Right lobe of liver (tissue), 6 donors: ENCODE measurements at regions not wholly inside any gene's neighbourhood (a gene's known extent, or its start where the extent isn't known, plus 50 kb on each side); places are given as distances from the start of the nearest gene placed in this dataset.

Experiments used
- ATAC-seq, 4 donors: fragments of 200-7000 bp; cut with Tn5 transposase; one replicate each; pipeline ENCODE4 v1.9.1; 2020; ENCODE audit warnings: mild to moderate bottlenecking in 4 of 4, moderate library complexity in 4 of 4
- DNase-seq, 3 donors: peaks; one replicate each; pipeline ENCODE4 v3.0.0-alpha.2; 2020
- H3K27ac ChIP-seq, 3 donors: fragments of 200-600 bp; one replicate each; pipeline ENCODE4 v1.8.0; 2022
- H3K27me3 ChIP-seq, 2 donors: fragments of 200-600 bp; one replicate each; pipeline ENCODE4 v1.8.0; 2022
- H3K36me3 ChIP-seq, 4 donors: fragments of 200-600 bp; sonication (generic) in 1 of 4; one replicate each; pipeline versions ENCODE4 v1.5.1 to v1.8.0; 2017 to 2022; ENCODE audit warnings: control low read depth in 1 of 4
- H3K4me1 ChIP-seq, 4 donors: fragments of 200-600 bp; sonication (generic) in 1 of 4; one replicate each; pipeline versions ENCODE4 v1.5.1 to v1.8.0; 2017 to 2022; ENCODE audit warnings: control low read depth in 1 of 4
- H3K4me3 ChIP-seq, 3 donors: fragments of 200-600 bp; one replicate each; pipeline ENCODE4 v1.8.0; 2022
- H3K9me3 ChIP-seq, 4 donors: fragments of 200-600 bp; sonication (generic) in 1 of 4; one replicate each; pipeline versions ENCODE4 v1.5.1 to v1.8.0; 2017 to 2022; ENCODE audit warnings: control low read depth in 1 of 4
- CTCF ChIP-seq, 4 donors: fragments of 200-600 bp in 3 of 4; fragments of 450-650 bp in 1 of 4; IDR thresholded peaks; one replicate each; pipeline versions ENCODE4 v1.5.1 to v1.8.0; 2016 to 2022; ENCODE audit warnings: antibody characterized with exemption in 4 of 4, mild to moderate bottlenecking in 2 of 4
- POLR2A ChIP-seq: fragments of 450-650 bp; IDR thresholded peaks from one replicate; pipeline ENCODE4 v1.6.1; 2017; ENCODE audit warnings: antibody characterized with exemption, mild to moderate bottlenecking
- WGBS: methylation state at CpG from one replicate; pipeline ENCODE4 v1.1.6; 2018; ENCODE audit warnings: low coverage, low lambda C conversion rate; ENCODE audit not compliant: insufficient coverage; ENCODE audit errors: missing lambda C conversion rate; 5-methylcytosine and 5-hydroxymethylcytosine counted together
- intact Hi-C, 2 donors: fragments of 100-400 bp; cut with DNase I; formaldehyde crosslinking; loops; one replicate each; pipeline versions ENCODE4 v1.11.2 to v1.14.1; 2022
- donor health status: DM: no; HTN: yes; CAD: no.
- donor health status: DM: no; HTN: no; CAD: no.
- donor health status: DM: no; HTN: no; CAD: no.
- donor health status: DM: no; HTN: yes; CAD: no.
- donor health status: DM: no; HTN: yes; CAD: no.

GRCh38 chr7:42460148-42460547 is 223.1 kb upstream of the GLI3 start:
- intact Hi-C loops: no loop called here
- Histone ChIP-seq H3K4me1 (no peaks in the 10 kb centered on the region), H3K36me3 (no peaks in the 10 kb centered on the region), H3K4me3 (no peak overlapping the region), H3K27ac (no peak overlapping the region), H3K9me3 (no peaks in the 10 kb centered on the region), H3K27me3 (no peaks in the 10 kb centered on the region)
- no peak for DNase-seq
- no CpG with 5 or more reads among the region's 2 CpGs for WGBS
- ATAC-seq: no peak
- TF ChIP-seq POLR2A (no peak), CTCF (IDR thresholded peaks at IDR 0.05) (no peak)

- TF ChIP-seq CTCF (IDR thresholded peaks at IDR 0.05) (no peak), POLR2A (no peak)
- H3K36me3 ChIP-seq: no peaks in the 10 kb centered on the region
- H3K9me3 ChIP-seq: no peaks in the 10 kb centered on the region
- intact Hi-C loops: no loop called here
- no peaks in the 10 kb centered on the region for H3K27me3 ChIP-seq
- no peaks in the 10 kb centered on the region for H3K4me1 ChIP-seq
- H3K27ac ChIP-seq: no peak overlapping the region
- no peak for ATAC-seq
- H3K4me3 ChIP-seq: no peak overlapping the region
- WGBS: 49% methylated on average over 3 of the region's 3 CpGs
- DNase-seq: no peak
These were observed 220.7 kb upstream of the GLI3 start for GRCh38 chr7:42457663-42458062.

- intact Hi-C loops: no loop called here
- 30% methylated on average over 4 of the region's 4 CpGs for WGBS
These were observed 219.8 kb upstream of the GLI3 start for GRCh38 chr7:42456756-42457276.

GRCh38 chr7:42456267-42456666 is 219.3 kb upstream of the GLI3 start:
- DNase-seq (no peak), ATAC-seq (no peak)
- intact Hi-C loops: no loop called here
- Histone ChIP-seq H3K27me3 (no peaks in the 10 kb centered on the region), H3K4me1 (no peaks in the 10 kb centered on the region), H3K4me3 (no peak overlapping the region), H3K9me3 (no peaks in the 10 kb centered on the region), H3K27ac (no peak overlapping the region), H3K36me3 (no peaks in the 10 kb centered on the region)
- 51% methylated on average over 5 of the region's 6 CpGs for WGBS
- TF ChIP-seq POLR2A (no peak), CTCF (IDR thresholded peaks at IDR 0.05) (no peak)

More at GRCh38 chr7:42456756-42457276, 219.8 kb upstream of the GLI3 start:
- no peaks in the 10 kb centered on the region for H3K9me3 ChIP-seq
- H3K27ac ChIP-seq: no peak overlapping the region
- no peak for DNase-seq
- H3K36me3 ChIP-seq: no peaks in the 10 kb centered on the region
- no peak for ATAC-seq
- TF ChIP-seq POLR2A (no peak), CTCF (IDR thresholded peaks at IDR 0.05) (no peak)
- no peak overlapping the region for H3K4me3 ChIP-seq
- no peaks in the 10 kb centered on the region for H3K27me3 ChIP-seq
- no peaks in the 10 kb centered on the region for H3K4me1 ChIP-seq

- Histone ChIP-seq H3K27me3 (no peaks in the 10 kb centered on the region), H3K36me3 (no peaks in the 10 kb centered on the region), H3K27ac (no peak overlapping the region), H3K4me1 (no peaks in the 10 kb centered on the region), H3K4me3 (no peak overlapping the region), H3K9me3 (no peaks in the 10 kb centered on the region)
- TF ChIP-seq CTCF (IDR thresholded peaks at IDR 0.05) (no peak), POLR2A (no peak)
- no peak for ATAC-seq
- WGBS: 43% methylated on average over 9 of the region's 9 CpGs
- no peak for DNase-seq
- intact Hi-C loops: no loop called here
These were observed 216.9 kb upstream of the GLI3 start for GRCh38 chr7:42453931-42454361.
